GM12891 (cell line): ENCODE measurements at regions not wholly inside any gene's neighbourhood (a gene's known extent, or its start where the extent isn't known, plus 50 kb on each side); places are given as distances from the start of the nearest gene placed in this dataset.

Source experiments
- POLR2A ChIP-seq: IDR thresholded peaks from 2 replicates; pipeline ENCODE4 v1.6.1; 2011; ENCODE audit warnings: low read depth, low read length, control low read depth
- POLR2AphosphoS5 ChIP-seq: IDR thresholded peaks from 2 replicates; pipeline ENCODE4 v1.6.1; 2011; ENCODE audit warnings: low read depth, low read length, control low read depth
- SPI1 ChIP-seq: IDR thresholded peaks from 2 replicates; pipeline ENCODE4 v1.6.1; 2011; ENCODE audit warnings: low read depth, low read length, control low read depth
- TAF1 ChIP-seq: IDR thresholded peaks from 2 replicates; pipeline ENCODE4 v1.6.1; 2011; ENCODE audit warnings: low read depth, low read length, control low read depth

- TF ChIP-seq POLR2A = no peak
- TF ChIP-seq POLR2AphosphoS5 = no peak
- no peak for TF ChIP-seq TAF1
- no peak for TF ChIP-seq SPI1
Measured at GRCh38 chr9:1768561-1768960, 246.6 kb upstream of the SMARCA2 start.
